Hepatocyte (in vitro differentiated cells): ENCODE measurements at regions not wholly inside any gene's neighbourhood (a gene's known extent, or its start where the extent isn't known, plus 50 kb on each side); places are given as distances from the start of the nearest gene placed in this dataset.

ENCODE experiments used
- DNase-seq: peaks from one replicate; pipeline ENCODE4 v3.0.0-alpha.2; 2016; ENCODE audit warnings: low spot score
- H2AFZ ChIP-seq: fragments of 200-600 bp; sonication (generic); 2 replicates; pipeline ENCODE4 v1.6.0; 2016; ENCODE audit warnings: antibody characterized with exemption, mild to moderate bottlenecking
- H3K27ac ChIP-seq: fragments of 200-600 bp; sonication (generic); 2 replicates; pipeline ENCODE4 v1.5.1; 2016; ENCODE audit warnings: mild to moderate bottlenecking
- H3K27me3 ChIP-seq: fragments of 200-600 bp; sonication (generic); 2 replicates; pipeline ENCODE4 v1.6.1; 2016
- H3K36me3 ChIP-seq: fragments of 200-600 bp; sonication (generic); replicated peaks from 2 replicates; pipeline ENCODE4 v1.5.1; 2016; ENCODE audit warnings: low read depth; ENCODE audit not compliant: insufficient read depth
- H3K4me1 ChIP-seq: fragments of 200-600 bp; sonication (generic); 2 replicates; pipeline ENCODE4 v1.5.1; 2016; ENCODE audit warnings: mild to moderate bottlenecking, moderate library complexity; ENCODE audit not compliant: insufficient read depth
- H3K4me2 ChIP-seq: fragments of 200-600 bp; sonication (generic); 2 replicates; pipeline ENCODE4 v1.6.0; 2016
- H3K4me3 ChIP-seq: fragments of 200-600 bp; sonication (generic); 2 replicates; pipeline ENCODE4 v1.5.1; 2016; ENCODE audit warnings: mild to moderate bottlenecking
- H3K79me2 ChIP-seq: fragments of 200-600 bp; sonication (generic); 2 replicates; pipeline ENCODE4 v1.6.0; 2017; ENCODE audit warnings: mild to moderate bottlenecking
- H3K9me2 ChIP-seq: fragments of 200-600 bp; sonication (generic); replicated peaks from 2 replicates; pipeline ENCODE4 v1.6.0; 2017; ENCODE audit warnings: mild to moderate bottlenecking; ENCODE audit not compliant: insufficient read depth
- H3K9me3 ChIP-seq: fragments of 200-600 bp; sonication (generic); 2 replicates; pipeline ENCODE4 v1.5.1; 2016; ENCODE audit warnings: low read depth, mild to moderate bottlenecking
- H4K20me1 ChIP-seq: fragments of 200-600 bp; sonication (generic); 2 replicates; pipeline ENCODE4 v1.6.0; 2016; ENCODE audit warnings: mild to moderate bottlenecking; ENCODE audit not compliant: insufficient read depth, poor library complexity, severe bottlenecking
- CTCF ChIP-seq: fragments of 200-600 bp; sonication (generic); IDR thresholded peaks from 2 replicates; pipeline ENCODE4 v1.5.1; 2016; ENCODE audit warnings: antibody characterized with exemption, mild to moderate bottlenecking; ENCODE audit not compliant: poor library complexity
- EZH2 ChIP-seq: fragments of 200-600 bp; sonication (generic); IDR thresholded peaks from 2 replicates; pipeline ENCODE4 v1.6.1; 2016; ENCODE audit warnings: antibody characterized with exemption, mild to moderate bottlenecking, borderline replicate concordance
- EZH2phosphoT487 ChIP-seq: fragments of 200-600 bp; sonication (generic); IDR thresholded peaks from one replicate; pipeline ENCODE4 v1.6.1; 2018; ENCODE audit warnings: antibody characterized with exemption, mild to moderate bottlenecking, low read depth, moderate library complexity; ENCODE audit not compliant: unreplicated experiment, severe bottlenecking
- WGBS: methylation state at CpG from one replicate; pipeline ENCODE4 v1.1.6; 2016; ENCODE audit warnings: low lambda C conversion rate; ENCODE audit errors: missing lambda C conversion rate; 5-methylcytosine and 5-hydroxymethylcytosine counted together

- TF ChIP-seq EZH2, result no peak
- TF ChIP-seq EZH2phosphoT487, result no peak
- no peak for TF ChIP-seq CTCF
- H3K79me2 ChIP-seq, result no peaks in the 10 kb centered on the region
- H3K9me2 ChIP-seq, result no peaks in the 10 kb centered on the region
- no peaks in the 10 kb centered on the region for H3K9me3 ChIP-seq
- H3K27ac ChIP-seq, result no peak overlapping the region
- no peak overlapping the region for H3K4me3 ChIP-seq
- no peak overlapping the region for H3K4me2 ChIP-seq
- 79% methylated on average over 6 of the region's 6 CpGs for WGBS
- H3K27me3 ChIP-seq, result no peaks in the 10 kb centered on the region
- H4K20me1 ChIP-seq, result no peaks in the 10 kb centered on the region
- no peaks in the 10 kb centered on the region for H3K36me3 ChIP-seq
- H2AFZ ChIP-seq, result no peak overlapping the region
- DNase-seq, result no peak
- no peaks in the 10 kb centered on the region for H3K4me1 ChIP-seq
These were observed 518.8 kb upstream of the LCORL start for GRCh38 chr4:18540349-18540748.

- Histone ChIP-seq H3K4me2 (no peak overlapping the region), H3K9me2 (no peaks in the 10 kb centered on the region)
- 48% methylated on average over 2 of the region's 2 CpGs for WGBS
These were observed 516.6 kb upstream of the LCORL start for GRCh38 chr4:18538121-18538520.

GRCh38 chr4:18536428-18536827 is 514.9 kb upstream of the LCORL start:
- Histone ChIP-seq H4K20me1 (no peaks in the 10 kb centered on the region), H3K9me3 (no peaks in the 10 kb centered on the region), H3K4me2 (no peak overlapping the region), H3K36me3 (no peaks in the 10 kb centered on the region), H3K4me1 (no peaks in the 10 kb centered on the region), H3K4me3 (no peak overlapping the region), H3K27ac (no peak overlapping the region), H3K27me3 (no peaks in the 10 kb centered on the region), H3K79me2 (no peaks in the 10 kb centered on the region), H3K9me2 (no peaks in the 10 kb centered on the region), H2AFZ (no peak overlapping the region)
- TF ChIP-seq EZH2phosphoT487 (no peak), EZH2 (no peak), CTCF (no peak)
- no peak for DNase-seq
- 57% methylated on average over 2 of the region's 2 CpGs for WGBS

More at GRCh38 chr4:18538121-18538520, 516.6 kb upstream of the LCORL start:
- no peaks in the 10 kb centered on the region for H3K4me1 ChIP-seq
- H3K36me3 ChIP-seq, result no peaks in the 10 kb centered on the region
- H3K79me2 ChIP-seq, result no peaks in the 10 kb centered on the region
- no peaks in the 10 kb centered on the region for H3K9me3 ChIP-seq
- H4K20me1 ChIP-seq, result no peaks in the 10 kb centered on the region
- DNase-seq, result no peak
- no peak overlapping the region for H3K4me3 ChIP-seq
- H2AFZ ChIP-seq, result no peak overlapping the region
- H3K27ac ChIP-seq, result no peak overlapping the region
- H3K27me3 ChIP-seq, result no peaks in the 10 kb centered on the region
- TF ChIP-seq EZH2phosphoT487 (no peak), EZH2 (no peak), CTCF (no peak)

GRCh38 chr4:18535948-18536347 is 514.4 kb upstream of the LCORL start:
- Histone ChIP-seq H2AFZ (no peak overlapping the region), H3K36me3 (no peaks in the 10 kb centered on the region), H3K79me2 (no peaks in the 10 kb centered on the region), H3K9me2 (no peaks in the 10 kb centered on the region), H3K4me2 (no peak overlapping the region), H3K9me3 (no peaks in the 10 kb centered on the region), H3K27me3 (no peaks in the 10 kb centered on the region), H3K4me3 (no peak overlapping the region), H3K4me1 (no peaks in the 10 kb centered on the region), H3K27ac (no peak overlapping the region), H4K20me1 (no peaks in the 10 kb centered on the region)
- DNase-seq, result no peak
- TF ChIP-seq EZH2phosphoT487 (no peak), CTCF (no peak), EZH2 (no peak)
